TTC549 (cell line): ENCODE measurements at regions not wholly inside any gene's neighbourhood (a gene's known extent, or its start where the extent isn't known, plus 50 kb on each side); places are given as distances from the start of the nearest gene placed in this dataset.

Experiments used
- FAIRE-seq: peaks from 2 replicates; lab custom pipeline; 2012; peaks lifted over from hg19 to GRCh38; lab: Jason Lieb, UNC

GRCh38 chr1:239539051-239539450, 152.7 kb downstream of the CHRM3 start:
- FAIRE-seq, result no peak

- no peak for FAIRE-seq
Observed at GRCh38 chr1:239539812-239540211, 153.4 kb downstream of the CHRM3 start.

- no peak for FAIRE-seq
Observed at GRCh38 chr1:239543873-239544272, 157.5 kb downstream of the CHRM3 start.

GRCh38 chr1:239545466-239545865, 159.1 kb downstream of the CHRM3 start:
- FAIRE-seq, result no peak

- no peak for FAIRE-seq
Observed at GRCh38 chr1:239547987-239548386, 161.6 kb downstream of the CHRM3 start.

- FAIRE-seq, result no peak
Observed at GRCh38 chr1:239550178-239550577, 163.8 kb downstream of the CHRM3 start.

GRCh38 chr1:239555350-239555749, 169.0 kb downstream of the CHRM3 start:
- no peak for FAIRE-seq

GRCh38 chr1:239558559-239558958, 172.2 kb downstream of the CHRM3 start:
- no peak for FAIRE-seq

GRCh38 chr1:239558991-239559390, 172.6 kb downstream of the CHRM3 start:
- FAIRE-seq, result no peak

GRCh38 chr1:239560921-239561320, 174.6 kb downstream of the CHRM3 start:
- FAIRE-seq, result no peak

- FAIRE-seq, result no peak
Observed at GRCh38 chr1:239562095-239562494, 175.7 kb downstream of the CHRM3 start.

GRCh38 chr1:239563681-239564080, 177.3 kb downstream of the CHRM3 start:
- no peak for FAIRE-seq

GRCh38 chr1:239566074-239566473, 179.7 kb downstream of the CHRM3 start:
- FAIRE-seq, result no peak

- no peak for FAIRE-seq
Observed at GRCh38 chr1:239570878-239571277, 184.5 kb downstream of the CHRM3 start.

GRCh38 chr1:239572183-239572582, 185.8 kb downstream of the CHRM3 start:
- no peak for FAIRE-seq

- FAIRE-seq, result no peak
Observed at GRCh38 chr1:239574112-239574511, 187.7 kb downstream of the CHRM3 start.

- FAIRE-seq, result no peak
Observed at GRCh38 chr1:239575113-239575512, 188.7 kb downstream of the CHRM3 start.

GRCh38 chr1:239583536-239583935, 197.2 kb downstream of the CHRM3 start:
- no peak for FAIRE-seq

- FAIRE-seq, result no peak
Observed at GRCh38 chr1:239586128-239586527, 199.8 kb downstream of the CHRM3 start.

GRCh38 chr1:239587066-239587465, 200.7 kb downstream of the CHRM3 start:
- no peak for FAIRE-seq

- no peak for FAIRE-seq
Observed at GRCh38 chr1:239587574-239588369, 201.4 kb downstream of the CHRM3 start.

GRCh38 chr1:239590556-239590955, 204.2 kb downstream of the CHRM3 start:
- FAIRE-seq, result no peak

- no peak for FAIRE-seq
Observed at GRCh38 chr1:239593527-239593926, 207.2 kb downstream of the CHRM3 start.

GRCh38 chr1:239600588-239600987, 214.2 kb downstream of the CHRM3 start:
- FAIRE-seq, result no peak
